ENCODE measurements at regions not wholly inside any gene's neighbourhood (a gene's known extent, or its start where the extent isn't known, plus 50 kb on each side); places are given as distances from the start of the nearest gene placed in this dataset.

GRCh38 chr16:8370374-8371270 is 219.7 kb downstream of the TMEM114 start:
- DNase-seq (ENCODE audit: low read depth, low spot score), result no peak
- H2AFZ ChIP-seq (ENCODE audit: control insufficient read depth, low read length), result no peak overlapping the region

DNA sequence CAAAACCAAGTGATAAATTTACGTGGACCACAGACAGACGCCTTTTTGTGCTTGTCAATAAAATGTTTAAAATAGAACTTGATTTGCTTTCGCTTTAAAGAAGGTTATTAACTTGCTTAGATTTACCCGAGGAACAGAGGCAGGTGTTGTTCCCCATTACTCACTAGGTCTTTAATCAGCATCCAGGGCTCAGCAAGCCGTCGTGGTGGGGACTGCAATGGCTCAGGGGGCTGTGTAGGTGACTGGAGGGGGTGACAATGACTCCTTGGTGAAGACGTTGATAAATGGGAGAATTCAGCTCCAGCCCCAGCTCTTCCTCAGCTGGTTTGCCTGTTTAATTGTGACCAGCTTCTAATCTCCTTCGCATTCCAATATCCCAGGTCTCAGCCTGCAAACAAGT is 231.4 kb downstream of the TMEM114 start:
- Histone ChIP-seq H3K79me2 (ENCODE audit: control insufficient read depth, insufficient read depth, low read length) (no peaks in the 10 kb centered on the region), H3K4me2 (ENCODE audit: control insufficient read depth, extremely low read depth, insufficient read depth, low read depth, low read length) (no peak overlapping the region), H3K9ac (ENCODE audit: control insufficient read depth, extremely low read depth, insufficient read depth, low read length) (no peak overlapping the region), H3K27me3 (ENCODE audit: control insufficient read depth, extremely low read depth, insufficient read depth, low read length) (no peaks in the 10 kb centered on the region), H4K20me1 (ENCODE audit: control insufficient read depth, extremely low read depth, insufficient read depth, low read length) (no peaks in the 10 kb centered on the region), H3K27ac (ENCODE audit: control insufficient read depth, insufficient read depth, low read length) (no peak overlapping the region), H3K9me1 (ENCODE audit: control insufficient read depth, extremely low read depth, insufficient read depth, low read length) (no peaks in the 10 kb centered on the region), H3K4me1 (ENCODE audit: control insufficient read depth, extremely low read depth, insufficient read depth, low read length) (no peaks in the 10 kb centered on the region), H3K36me3 (ENCODE audit: control insufficient read depth in 2 of 2, extremely low read depth in 1 of 2, insufficient read depth in 2 of 2, low read length in 2 of 2) (no peaks in the 10 kb centered on the region), H3K4me3 (ENCODE audit: control insufficient read depth in 2 of 3, extremely low read depth in 1 of 3, insufficient read depth in 2 of 3, low read depth in 1 of 3, low read length in 3 of 3) (no peak overlapping the region), H3K9me3 (ENCODE audit: control insufficient read depth, low read depth, low read length) (no peaks in the 10 kb centered on the region), H2AFZ (ENCODE audit: control insufficient read depth, low read length) (no peak overlapping the region)
- TF ChIP-seq EZH2 (IDR thresholded peaks at IDR 0.05; ENCODE audit: low read length) (no peak), CTCF (optimal IDR thresholded peaks at IDR 0.05 in 1 of 3, IDR thresholded peaks at IDR 0.05 in 1 of 3, conservative IDR thresholded peaks at IDR 0.05 in 1 of 3; ENCODE audit: extremely low read depth in 1 of 3, insufficient read depth in 2 of 3, low read length in 3 of 3) (no peak)
- DNase-seq (ENCODE audit: low read depth, low spot score) (no peak), FAIRE-seq (no peak)
- dilution Hi-C loops (cut with MboI; ENCODE audit: extremely low pct_ligation_motif_present, low sequenced_read_pairs), result no loop called here

More at GRCh38 chr16:8370374-8371270, 219.7 kb downstream of the TMEM114 start:
- no peaks in the 10 kb centered on the region for H3K27me3 ChIP-seq (ENCODE audit: control insufficient read depth, extremely low read depth, insufficient read depth, low read length)
- no peaks in the 10 kb centered on the region for H3K79me2 ChIP-seq (ENCODE audit: control insufficient read depth, insufficient read depth, low read length)
- no peaks in the 10 kb centered on the region for H3K9me3 ChIP-seq (ENCODE audit: control insufficient read depth, low read depth, low read length)
- H3K4me3 ChIP-seq (ENCODE audit: control insufficient read depth in 2 of 3, extremely low read depth in 1 of 3, insufficient read depth in 2 of 3, low read depth in 1 of 3, low read length in 3 of 3), result no peak overlapping the region
- no peak for FAIRE-seq
- no peaks in the 10 kb centered on the region for H3K9me1 ChIP-seq (ENCODE audit: control insufficient read depth, extremely low read depth, insufficient read depth, low read length)
- no peaks in the 10 kb centered on the region for H3K36me3 ChIP-seq (ENCODE audit: control insufficient read depth in 2 of 2, extremely low read depth in 1 of 2, insufficient read depth in 2 of 2, low read length in 2 of 2)
- H3K27ac ChIP-seq (ENCODE audit: control insufficient read depth, insufficient read depth, low read length), result no peak overlapping the region
- H3K4me1 ChIP-seq (ENCODE audit: control insufficient read depth, extremely low read depth, insufficient read depth, low read length), result no peaks in the 10 kb centered on the region
- H4K20me1 ChIP-seq (ENCODE audit: control insufficient read depth, extremely low read depth, insufficient read depth, low read length), result no peaks in the 10 kb centered on the region
- no peak overlapping the region for H3K4me2 ChIP-seq (ENCODE audit: control insufficient read depth, extremely low read depth, insufficient read depth, low read depth, low read length)
- TF ChIP-seq CTCF (optimal IDR thresholded peaks at IDR 0.05 in 1 of 3, IDR thresholded peaks at IDR 0.05 in 1 of 3, conservative IDR thresholded peaks at IDR 0.05 in 1 of 3; ENCODE audit: extremely low read depth in 1 of 3, insufficient read depth in 2 of 3, low read length in 3 of 3) (no peak), EZH2 (IDR thresholded peaks at IDR 0.05; ENCODE audit: low read length) (no peak)
- dilution Hi-C loops (cut with MboI; ENCODE audit: extremely low pct_ligation_motif_present, low sequenced_read_pairs), result no loop called here
- no peak overlapping the region for H3K9ac ChIP-seq (ENCODE audit: control insufficient read depth, extremely low read depth, insufficient read depth, low read length)
